SH-SY5Y (cell line): ENCODE measurements at regions not wholly inside any gene's neighbourhood (a gene's known extent, or its start where the extent isn't known, plus 50 kb on each side); places are given as distances from the start of the nearest gene placed in this dataset.

Experiments used
- GATA2 ChIP-seq: IDR thresholded peaks from 2 replicates; pipeline ENCODE4 v1.6.1; 2011; ENCODE audit warnings: mild to moderate bottlenecking, low read depth, low read length
- GATA3 ChIP-seq: IDR thresholded peaks from 2 replicates; pipeline ENCODE4 v1.6.1; 2011; ENCODE audit warnings: low read depth, mild to moderate bottlenecking, low read length, moderate library complexity

DNA sequence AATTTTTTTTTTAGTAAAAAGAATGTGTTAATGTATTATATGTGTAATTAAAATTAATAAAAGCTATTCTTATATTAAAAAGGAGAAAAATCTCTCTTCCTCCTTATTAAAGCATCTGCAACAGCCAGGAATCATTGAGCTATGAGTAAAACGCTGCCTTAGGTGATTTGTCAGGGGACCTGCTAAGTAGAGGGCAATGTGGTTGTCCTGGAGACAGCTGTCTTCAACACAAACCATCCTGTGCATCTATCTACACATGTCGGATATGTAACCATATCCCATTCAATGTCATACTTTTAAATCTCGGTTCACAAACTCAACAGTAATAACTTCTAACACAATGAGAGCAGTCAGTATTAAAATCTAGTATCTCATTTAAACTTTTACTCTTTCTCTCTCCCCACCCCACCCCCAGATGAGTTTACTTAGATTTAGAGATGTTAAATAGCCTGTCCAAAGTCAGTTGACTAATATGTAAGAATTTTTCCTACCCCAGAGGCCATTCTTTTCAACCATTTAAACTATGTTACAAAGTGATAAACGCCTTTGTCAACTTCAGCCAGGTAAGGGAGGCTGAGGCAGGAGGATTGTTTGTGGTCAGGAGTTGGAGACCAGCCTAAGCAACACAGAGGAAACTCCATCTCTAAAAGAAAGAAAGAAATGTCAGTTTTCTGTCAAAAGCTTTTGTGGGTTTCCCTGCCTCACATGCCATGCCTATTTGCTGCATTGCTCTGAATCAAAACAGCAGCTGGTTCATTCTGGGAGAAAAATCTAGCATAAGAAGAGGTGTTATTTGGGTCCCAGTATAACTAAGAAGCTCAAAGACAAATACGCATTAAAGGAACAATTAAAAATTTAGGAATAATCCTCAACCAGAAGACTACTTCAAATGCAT is 413.7 kb upstream of the CCDC196 start:
- TF ChIP-seq GATA2 (no peak), GATA3 (no peak)
